Epithelial cell of esophagus (primary cell): ENCODE measurements at regions not wholly inside any gene's neighbourhood (a gene's known extent, or its start where the extent isn't known, plus 50 kb on each side); places are given as distances from the start of the nearest gene placed in this dataset.

Source experiments
- DNase-seq: peaks from one replicate; pipeline ENCODE4 v3.0.0; 2010; ENCODE audit warnings: low read depth
- H3K4me3 ChIP-seq: 2 replicates; pipeline ENCODE4 v1.5.1; 2011; ENCODE audit warnings: mild to moderate bottlenecking, low read length, control low read depth
- CTCF ChIP-seq: IDR thresholded peaks from 2 replicates; pipeline ENCODE4 v1.5.1; 2011; ENCODE audit warnings: low read depth, mild to moderate bottlenecking, low read length, control low read depth, inconsistent platforms; ENCODE audit not compliant: insufficient read depth; ENCODE audit errors: missing control alignments

- DNase-seq = no peak
- no peak for TF ChIP-seq CTCF
- no peak overlapping the region for H3K4me3 ChIP-seq
Observed at GRCh38 chr1:80462006-80462405, 1338.7 kb upstream of the ADGRL2 start.

GRCh38 chr1:80457409-80457808 lies 1343.3 kb upstream of the ADGRL2 start:
- H3K4me3 ChIP-seq = no peak overlapping the region
- DNase-seq = no peak
- no peak for TF ChIP-seq CTCF

- no peak for DNase-seq
- no peak overlapping the region for H3K4me3 ChIP-seq
- no peak for TF ChIP-seq CTCF
Observed at GRCh38 chr1:80453775-80454174, 1347.0 kb upstream of the ADGRL2 start.

GRCh38 chr1:80450711-80451110 lies 1350.0 kb upstream of the ADGRL2 start:
- H3K4me3 ChIP-seq = no peak overlapping the region
- no peak for TF ChIP-seq CTCF
- DNase-seq = peak; percentile 72

- TF ChIP-seq CTCF = no peak
- H3K4me3 ChIP-seq = no peak overlapping the region
- DNase-seq = no peak
Observed at GRCh38 chr1:80448081-80448480, 1352.7 kb upstream of the ADGRL2 start.

GRCh38 chr1:80447526-80447925 lies 1353.2 kb upstream of the ADGRL2 start:
- H3K4me3 ChIP-seq = no peak overlapping the region
- no peak for TF ChIP-seq CTCF
- DNase-seq = peak; percentile 41

GRCh38 chr1:80445033-80445432 lies 1355.7 kb upstream of the ADGRL2 start:
- peak; percentile 10 for DNase-seq
- no peak overlapping the region for H3K4me3 ChIP-seq
- no peak for TF ChIP-seq CTCF
